ENCODE measurements at regions not wholly inside any gene's neighbourhood (a gene's known extent, or its start where the extent isn't known, plus 50 kb on each side); places are given as distances from the start of the nearest gene placed in this dataset.

DNA sequence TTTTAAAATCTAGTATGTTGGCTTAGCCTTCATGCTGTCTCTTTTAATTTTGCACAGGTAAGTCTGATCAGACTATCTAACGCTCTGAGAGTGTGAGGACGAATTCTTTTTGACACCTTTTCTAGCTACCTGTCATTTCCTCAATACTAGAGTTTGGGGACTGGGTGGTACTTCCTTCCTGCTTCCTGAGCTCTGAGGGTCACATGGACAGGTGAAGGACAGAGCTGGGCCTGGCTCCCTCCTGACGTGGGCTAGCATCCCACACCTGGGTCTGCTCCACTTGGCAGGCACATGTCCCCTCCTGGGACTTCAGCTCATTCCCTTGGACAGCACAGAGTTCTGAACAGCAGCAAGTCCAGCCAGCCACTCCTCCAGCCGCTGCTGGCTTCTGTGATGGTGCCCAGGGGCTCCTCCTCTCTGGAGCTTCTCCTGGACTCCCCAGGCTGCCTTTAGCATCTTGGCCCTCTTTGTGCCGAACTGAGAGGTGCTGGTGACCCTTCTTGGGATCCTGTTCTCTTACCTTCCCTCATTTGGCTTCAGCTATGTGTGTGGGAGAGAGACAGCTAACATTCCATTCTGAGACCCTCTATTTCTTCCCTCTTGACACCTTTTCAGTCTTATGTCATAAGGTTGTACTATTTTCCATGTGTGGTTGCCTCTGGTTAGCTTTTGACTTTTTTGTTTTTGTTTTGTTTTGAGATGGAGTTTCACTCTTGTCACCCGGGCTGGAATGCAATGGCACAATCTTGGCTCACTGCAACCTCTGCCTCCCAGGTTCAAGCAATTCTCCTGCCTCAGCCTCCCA lies 106.9 kb downstream of the B3GNT2 start:
- DNase-seq (ENCODE audit: low read depth) = no peak

DNA sequence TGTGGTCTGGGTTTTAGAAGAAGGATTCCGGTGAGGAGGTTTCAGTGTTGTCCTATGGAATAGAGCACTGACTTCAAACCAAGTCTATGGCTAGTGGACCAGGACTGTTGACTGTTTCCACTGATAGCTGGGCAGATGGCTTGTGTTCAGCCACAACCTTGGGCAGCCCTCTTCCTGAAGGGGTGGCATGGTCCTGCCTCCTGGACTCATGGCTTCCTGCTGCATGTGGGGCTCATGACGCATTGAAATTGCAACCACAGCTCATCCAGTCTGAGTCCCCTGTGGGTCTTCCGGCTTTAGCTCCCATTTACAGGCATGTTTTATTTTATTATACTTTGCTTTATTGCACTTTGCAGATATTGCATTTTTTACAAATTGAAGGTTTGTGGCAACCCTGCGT lies 105.0 kb downstream of the B3GNT2 start:
- DNase-seq (ENCODE audit: low read depth) = no peak

DNA sequence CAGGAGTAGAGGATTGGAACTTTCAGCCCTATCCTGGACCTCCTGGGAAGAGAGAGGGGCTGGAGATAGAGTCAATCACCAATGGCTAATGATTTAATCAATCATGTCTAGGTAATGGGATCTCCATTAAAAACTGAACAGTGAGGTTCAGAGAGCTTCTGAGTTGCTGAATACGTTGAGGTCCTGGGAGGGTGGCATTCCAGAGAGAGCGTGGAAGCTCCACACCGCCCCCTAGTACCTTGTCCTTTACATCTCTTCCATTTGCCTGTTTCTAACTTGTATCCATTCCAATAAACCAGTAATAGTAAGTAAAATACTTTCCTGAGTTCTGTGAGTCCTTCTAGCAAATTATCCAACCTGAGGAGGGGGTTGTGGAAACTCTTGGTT lies 101.7 kb downstream of the B3GNT2 start:
- no peak for DNase-seq (ENCODE audit: low read depth)

DNA sequence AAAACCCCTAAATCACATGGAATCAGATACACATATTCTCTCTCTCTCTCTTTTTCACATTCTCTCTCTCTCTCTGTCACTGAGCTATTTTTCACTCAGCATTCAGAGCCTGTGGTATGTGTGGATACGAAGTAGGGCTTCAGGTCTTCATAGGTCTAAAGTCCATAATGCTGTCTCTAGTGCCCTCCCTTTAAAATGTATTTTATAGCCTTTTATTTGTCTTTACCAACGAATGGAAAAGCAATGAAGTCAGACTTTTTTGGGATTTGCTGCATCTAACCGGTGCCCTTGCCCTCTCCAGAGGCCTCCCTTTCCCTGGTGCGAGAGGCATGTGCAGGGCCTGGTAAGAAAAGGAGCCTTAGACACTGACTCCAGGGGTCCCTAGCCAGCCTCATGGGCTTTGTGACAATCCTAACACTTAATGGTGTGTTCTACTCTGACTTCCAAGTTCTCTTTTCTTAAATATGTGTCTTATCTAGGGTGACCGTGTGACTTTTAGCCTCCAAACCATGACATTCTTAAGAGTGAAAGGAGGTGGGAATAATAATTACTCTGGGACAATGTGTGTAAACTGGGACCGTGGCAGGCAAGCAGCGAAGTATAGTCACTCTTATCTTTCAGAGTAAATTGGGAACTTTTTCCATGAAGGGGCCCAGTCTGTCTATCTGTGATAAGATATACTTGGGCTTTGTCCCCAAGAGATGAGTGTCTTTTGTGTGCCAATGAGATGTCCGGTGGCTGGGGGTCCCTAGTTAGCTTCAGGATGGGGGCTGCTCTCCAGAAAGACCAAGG lies 101.1 kb downstream of the B3GNT2 start:
- no peak for DNase-seq (ENCODE audit: low read depth)

DNA sequence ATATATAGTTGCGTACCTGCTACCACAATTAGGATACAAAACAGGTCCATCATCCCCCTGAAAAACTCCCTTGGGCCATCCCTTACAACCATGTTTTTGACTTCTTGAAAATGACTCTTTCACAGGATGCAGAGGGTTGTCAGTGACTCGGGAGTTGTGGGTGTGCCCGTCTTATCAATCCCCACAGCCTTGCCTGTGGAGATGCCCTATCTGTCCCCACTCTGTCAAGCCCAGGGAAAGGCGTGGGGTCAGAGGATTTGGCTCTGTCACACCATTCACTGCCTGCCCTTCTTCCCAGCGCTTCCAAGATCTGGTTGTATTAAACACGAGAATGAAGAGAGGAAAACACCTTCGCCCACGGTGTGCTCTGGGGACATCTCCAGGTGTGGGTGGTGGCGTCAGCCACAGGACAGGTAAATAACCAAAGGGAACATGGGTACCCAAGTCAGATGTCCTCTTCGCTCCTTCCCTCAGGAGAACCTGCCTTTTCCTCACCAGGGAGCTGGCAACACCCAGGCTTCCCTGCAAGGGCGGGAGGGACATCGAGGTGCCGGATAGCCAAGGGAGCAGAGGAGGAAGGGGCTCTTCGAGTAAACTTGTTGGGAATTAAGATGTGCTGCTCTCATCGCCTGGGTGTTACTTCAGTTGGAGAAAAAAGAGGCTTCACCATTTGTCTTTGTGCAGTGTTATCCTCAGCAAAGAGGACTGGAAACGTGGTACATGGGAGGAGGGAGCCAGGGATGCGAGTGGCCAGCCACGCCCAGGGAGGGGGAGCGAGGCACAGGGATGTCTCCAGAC lies 100.3 kb downstream of the B3GNT2 start:
- no peak for DNase-seq (ENCODE audit: low read depth)

DNA sequence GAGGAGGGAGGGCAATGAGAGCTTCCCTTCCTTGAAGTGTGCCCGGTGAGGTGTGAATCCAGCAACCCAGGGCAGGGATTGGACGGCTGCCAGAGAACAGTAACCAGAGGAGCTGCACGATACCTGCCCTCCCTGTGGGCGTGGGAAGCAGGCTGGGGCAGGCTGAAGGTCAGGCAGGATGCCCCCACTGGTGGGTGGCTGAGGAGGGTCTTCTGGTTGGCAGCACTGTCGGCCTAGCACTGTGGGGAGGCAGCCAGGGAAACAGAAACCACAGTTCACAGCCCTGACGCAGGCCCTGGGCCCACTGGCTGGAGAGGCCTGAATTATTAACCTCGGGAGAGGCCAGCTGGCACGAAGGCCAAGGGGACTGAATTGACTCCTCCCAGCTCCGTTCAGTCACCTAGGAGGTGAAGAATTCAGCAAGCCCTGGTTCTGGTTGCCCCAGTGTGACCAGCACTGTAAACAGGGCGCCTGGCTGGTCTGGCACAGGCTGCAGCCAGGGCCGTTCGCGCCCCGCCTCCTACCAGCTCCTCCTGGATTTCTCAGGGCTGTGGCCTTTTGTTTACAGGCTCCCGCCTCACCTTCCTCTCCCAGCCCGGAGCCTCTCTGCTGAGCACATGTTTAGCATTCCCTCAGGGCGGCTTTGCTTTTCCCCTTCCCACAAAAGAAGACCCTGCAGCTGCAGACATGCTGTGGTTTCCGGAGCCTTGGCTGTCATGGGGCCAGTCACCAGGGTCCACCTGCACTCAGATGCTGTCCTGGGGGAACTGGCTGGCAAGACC lies 97.8 kb downstream of the B3GNT2 start:
- no peak for DNase-seq (ENCODE audit: low read depth)

DNA sequence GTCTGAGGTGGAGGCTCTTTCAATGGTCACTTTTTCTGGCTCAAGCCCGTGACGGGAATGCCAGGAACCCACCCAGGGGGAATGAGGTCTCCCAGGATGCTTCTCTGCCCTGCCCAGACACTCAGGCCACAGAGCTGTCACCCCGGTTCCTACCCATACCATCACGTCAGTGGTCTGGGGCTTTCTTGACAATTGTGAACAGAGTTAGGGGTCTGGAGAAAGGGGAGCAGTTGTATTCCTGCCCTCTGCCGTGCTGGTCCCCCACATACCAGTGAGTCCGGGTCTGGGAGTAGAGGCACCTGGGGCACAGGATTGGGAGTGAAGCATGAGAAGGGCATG lies 97.2 kb downstream of the B3GNT2 start:
- DNase-seq (ENCODE audit: low read depth) = no peak

DNA sequence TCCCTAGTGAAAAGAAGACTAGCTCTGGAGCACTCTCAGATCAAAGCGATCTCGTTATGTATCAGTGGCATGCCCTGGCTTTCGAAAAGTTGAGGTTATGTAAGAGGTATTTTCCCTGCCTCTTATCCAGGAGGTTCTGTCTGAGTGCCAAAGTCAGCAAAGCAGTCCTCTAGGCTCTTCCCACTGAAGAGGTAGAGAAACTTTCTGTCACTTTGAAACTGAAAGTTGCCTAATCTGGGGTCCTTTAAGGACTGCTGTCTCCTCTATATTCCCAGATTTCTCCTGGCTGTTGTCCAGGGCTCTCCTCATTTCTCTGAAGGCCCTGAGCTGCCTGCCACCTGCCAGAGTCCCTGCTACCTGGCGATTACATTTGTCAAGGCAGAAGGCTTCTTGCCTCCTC lies 96.3 kb downstream of the B3GNT2 start:
- no peak for DNase-seq (ENCODE audit: low read depth)

DNA sequence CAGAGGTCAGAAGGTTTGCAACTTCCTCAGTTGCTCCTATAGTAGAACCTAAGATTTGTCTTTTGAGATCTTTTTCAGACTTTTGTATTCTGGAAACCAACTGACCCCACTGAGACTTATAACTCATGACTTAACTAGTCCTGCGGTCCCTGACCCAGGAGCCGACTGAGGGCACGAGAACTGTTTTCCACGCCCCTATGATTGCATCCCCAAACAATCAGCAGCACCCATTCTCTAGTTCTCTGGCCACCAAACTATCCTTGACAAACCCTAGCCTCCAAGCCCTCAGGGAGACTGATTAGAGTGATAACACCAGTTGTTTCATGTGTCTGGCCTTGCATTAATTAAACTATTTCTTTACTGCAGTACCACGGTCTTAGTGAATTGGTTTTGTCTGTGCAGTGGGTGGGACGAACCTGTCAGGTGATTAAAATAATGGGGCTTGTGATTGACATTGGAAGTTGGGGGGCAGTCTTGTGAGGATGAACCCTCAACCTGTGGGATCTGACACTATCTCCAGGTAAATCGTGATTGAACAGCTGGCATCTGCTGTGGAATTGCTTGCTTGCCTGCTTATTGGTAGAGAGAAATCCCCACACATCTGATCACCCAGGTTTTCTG lies 95.7 kb downstream of the B3GNT2 start:
- no peak for DNase-seq (ENCODE audit: low read depth)

DNA sequence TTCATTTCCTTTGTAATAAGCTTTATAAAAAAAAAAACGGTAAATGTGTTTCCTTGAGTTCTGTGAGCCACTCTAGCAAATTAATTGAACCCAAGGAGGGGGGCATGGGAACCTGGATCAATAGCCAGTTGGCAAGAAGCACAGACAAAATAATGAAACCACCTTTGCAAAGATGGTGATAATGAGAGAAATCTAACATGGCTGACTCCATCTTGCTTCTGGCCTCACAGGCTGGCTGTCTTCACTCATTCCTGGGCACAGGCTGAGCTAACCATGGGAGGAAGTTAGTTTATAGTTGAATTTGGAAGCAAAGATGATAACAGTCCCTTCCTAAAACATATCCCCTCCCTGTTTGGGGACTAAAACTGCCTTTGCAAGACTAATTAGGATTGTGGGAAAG lies 95.1 kb downstream of the B3GNT2 start:
- no peak for DNase-seq (ENCODE audit: low read depth)

DNA sequence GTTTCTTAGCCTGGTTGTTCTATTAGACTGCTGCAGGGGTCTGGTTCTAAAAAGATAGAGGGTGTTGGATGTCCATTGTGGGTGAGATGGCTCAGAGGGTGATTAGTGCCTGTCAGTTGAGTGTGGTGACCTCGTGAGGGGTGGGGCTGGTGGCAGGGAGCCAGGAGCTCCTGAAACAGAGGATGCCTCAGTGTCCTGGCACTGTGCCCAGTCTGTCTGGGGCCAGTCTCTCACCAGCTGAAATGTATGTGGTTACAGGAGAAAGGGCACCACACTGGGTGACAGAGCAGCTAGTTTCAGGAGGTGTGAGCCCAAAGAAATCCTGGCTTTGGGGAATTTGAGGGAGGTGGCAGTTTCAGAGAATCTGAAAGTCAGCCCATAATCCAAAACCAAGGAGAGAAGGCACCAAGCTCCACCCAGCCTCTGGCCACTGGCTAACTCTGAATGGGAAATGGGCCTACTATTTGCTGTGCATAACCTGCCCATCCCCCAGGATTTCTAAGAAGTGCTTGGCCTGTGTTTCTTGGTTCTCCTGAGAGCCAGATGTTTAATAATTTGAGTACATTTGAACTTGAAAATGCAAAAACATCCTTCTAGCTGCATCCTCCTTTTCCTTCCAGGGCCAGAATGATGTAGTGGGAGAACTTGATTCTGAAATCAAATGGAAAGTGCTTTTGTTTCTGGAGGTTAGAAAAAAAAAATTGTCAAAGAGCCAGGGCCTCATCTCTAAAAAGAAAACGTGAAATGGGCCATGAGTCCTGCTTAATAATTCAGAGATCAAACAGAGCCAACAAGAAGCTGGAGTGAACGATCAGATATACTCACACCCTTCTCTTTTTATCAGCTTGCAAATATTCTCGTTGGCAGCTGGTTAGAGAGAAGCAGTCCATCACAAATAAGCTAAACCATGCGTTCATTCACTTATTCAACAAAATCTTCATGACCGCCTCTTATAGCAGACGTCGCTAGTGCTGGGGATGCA lies 92.3 kb downstream of the B3GNT2 start:
- peak; percentile 37 for DNase-seq (ENCODE audit: low read depth)

DNA sequence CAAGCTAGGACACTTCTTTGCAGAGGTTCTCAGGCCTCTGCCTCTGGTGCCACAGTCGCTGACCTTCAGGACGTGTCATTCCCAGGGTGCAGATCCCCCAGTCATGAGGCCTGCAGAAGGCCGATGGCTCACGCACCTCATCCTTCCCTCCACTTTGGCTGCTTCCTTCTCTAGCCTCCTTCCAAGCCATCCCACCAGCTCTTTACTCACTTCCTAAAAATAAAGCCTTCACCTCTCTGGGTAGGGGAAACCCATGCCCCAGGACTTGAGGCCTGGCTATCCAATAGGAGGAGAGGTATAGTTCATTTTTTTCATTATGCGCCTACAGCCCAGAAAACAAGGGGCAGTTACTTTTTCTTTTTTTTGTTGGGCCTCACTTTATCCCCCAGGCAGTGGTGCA lies 91.4 kb downstream of the B3GNT2 start:
- DNase-seq (ENCODE audit: low read depth) = no peak

DNA sequence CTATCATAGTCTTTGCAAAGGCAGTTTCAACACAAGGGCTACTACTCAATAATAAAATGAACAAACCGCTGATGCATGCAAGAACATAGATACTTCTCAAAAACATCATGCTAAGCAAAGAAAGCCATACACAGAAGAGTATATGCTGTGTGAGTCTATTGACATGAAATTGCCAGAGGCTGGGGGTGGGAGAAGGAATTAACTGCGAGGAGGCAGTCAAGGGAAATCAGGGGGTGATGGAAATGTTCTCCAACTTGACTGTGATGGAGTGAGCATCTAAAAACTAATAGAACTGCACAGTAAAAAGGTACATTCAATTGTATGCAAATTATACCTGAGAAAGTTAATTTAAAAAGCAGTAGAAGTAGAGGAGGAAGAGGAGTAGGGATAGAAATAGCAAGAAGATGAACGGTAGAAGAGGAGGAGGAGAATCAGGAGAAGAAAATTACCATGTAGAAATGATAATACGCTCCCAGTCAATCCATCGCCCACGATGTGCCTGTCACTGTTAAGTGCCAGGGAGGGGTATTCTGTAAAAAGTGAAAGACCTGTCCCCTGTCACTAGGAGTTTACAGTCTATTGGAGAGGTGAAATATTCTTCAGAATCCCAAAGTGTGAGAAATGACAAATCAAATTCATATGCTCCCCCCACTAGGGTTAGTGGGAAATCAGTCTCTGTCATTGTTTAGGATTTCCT lies 90.3 kb downstream of the B3GNT2 start:
- no peak for DNase-seq (ENCODE audit: low read depth)

DNA sequence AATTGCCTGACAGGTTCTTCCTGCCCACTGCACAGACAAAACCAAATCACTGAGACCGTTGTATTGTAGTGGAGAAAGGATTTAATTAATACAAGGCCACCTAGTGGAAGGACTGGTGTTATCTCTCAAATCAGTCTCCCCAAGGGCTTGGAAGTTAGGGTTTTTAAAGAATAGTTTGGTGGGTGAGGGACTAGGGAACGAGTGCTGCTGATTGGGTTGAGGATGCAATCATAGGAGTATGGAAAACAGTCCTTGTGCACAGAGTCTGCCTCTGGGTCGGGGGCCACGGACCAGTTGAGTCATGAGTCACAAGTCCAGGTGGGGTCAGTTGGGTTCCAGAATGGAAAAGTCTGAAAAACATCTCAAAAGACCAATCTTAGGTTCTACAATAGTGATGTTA lies 89.1 kb downstream of the B3GNT2 start:
- DNase-seq (ENCODE audit: low read depth) = no peak

DNA sequence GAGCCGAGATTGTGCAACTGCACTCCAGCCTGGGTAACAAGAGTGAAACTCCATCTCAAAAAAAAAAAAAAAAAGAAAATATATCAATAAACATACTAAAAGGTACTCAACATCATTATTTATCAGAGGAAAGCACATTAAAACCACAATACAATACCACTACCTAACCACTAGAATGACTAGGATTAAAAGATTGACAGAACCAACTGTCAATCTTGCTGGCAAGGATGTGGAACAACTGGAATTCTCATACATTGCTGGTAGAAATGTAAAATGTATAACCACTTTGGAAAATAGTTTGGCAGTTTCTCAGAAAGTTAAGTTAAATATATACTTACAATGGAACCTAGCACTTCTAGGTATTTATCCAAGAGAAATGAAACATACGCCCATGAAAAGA lies 88.6 kb downstream of the B3GNT2 start:
- no peak for DNase-seq (ENCODE audit: low read depth)

DNA sequence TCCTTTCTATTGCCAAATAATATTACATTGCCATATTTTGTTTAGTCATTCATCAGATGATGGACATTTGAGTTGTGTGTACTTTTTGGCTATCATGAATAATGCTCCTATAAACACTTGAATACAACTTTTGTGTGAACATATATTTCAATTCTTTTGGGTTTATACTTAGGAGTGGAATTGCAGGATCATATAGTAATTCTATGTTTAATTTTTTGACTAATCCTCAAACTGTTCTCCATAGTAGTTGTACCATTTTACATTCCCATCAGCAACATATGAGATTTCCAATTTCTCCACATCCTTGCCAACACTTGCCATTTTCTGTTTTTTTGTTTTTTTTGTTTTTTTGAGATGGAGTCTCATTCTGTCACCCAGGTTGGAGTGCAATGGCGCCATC lies 87.2 kb downstream of the B3GNT2 start:
- DNase-seq (ENCODE audit: low read depth) = no peak

DNA sequence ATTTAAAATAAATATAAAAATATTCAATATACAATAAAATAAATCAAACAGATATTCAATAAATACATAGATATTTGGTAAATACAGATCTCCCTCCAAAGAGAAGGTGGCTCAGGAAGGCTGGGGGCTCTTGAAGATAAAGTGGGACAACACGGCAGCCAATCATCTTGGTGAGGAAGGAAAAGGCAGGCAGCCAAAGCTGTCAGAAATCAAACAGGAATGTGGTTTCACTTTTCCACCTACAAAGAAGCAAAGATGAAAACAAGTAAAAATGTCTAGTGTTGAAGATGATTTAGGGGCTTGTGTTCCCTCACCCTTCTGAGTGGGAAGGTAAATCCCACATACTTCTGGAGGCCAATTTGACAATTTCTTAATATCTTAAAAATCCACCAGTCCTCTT lies 85.7 kb downstream of the B3GNT2 start:
- DNase-seq (ENCODE audit: low read depth) = no peak

DNA sequence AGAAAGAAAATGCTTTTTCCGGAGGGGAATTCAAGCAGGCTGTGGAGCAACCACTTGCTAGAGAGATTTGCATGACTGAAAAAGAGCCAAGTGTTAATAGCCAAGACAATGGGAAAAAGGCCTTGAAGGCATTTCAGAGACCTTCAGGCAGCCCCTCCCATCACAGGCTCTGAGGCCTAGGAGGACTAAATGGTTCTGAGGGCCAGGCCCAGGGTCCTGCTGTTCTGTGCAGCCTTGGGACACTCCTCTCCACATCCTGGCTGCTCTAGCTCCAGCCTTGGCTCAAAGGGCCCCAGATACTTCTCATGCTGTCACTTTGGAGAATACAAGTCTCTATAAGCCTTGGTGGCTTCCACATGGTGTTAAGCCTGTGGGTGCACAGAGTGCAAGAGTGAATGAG lies 81.8 kb downstream of the B3GNT2 start:
- no peak for DNase-seq (ENCODE audit: low read depth)

Measured in activated T-helper 1 cell treated with Interleukin-2 at 50 U/mL for 16 hours (primary cell).